HG02763 (cell line): ENCODE measurements at regions not wholly inside any gene's neighbourhood (a gene's known extent, or its start where the extent isn't known, plus 50 kb on each side); places are given as distances from the start of the nearest gene placed in this dataset.

Experiments used
- ATAC-seq: cut with Tn5 transposase; IDR thresholded peaks from one replicate; pipeline ENCODE4 v1.9.1; 2021; ENCODE audit warnings: mild to moderate bottlenecking, moderate library complexity; ENCODE audit not compliant: unreplicated experiment

DNA sequence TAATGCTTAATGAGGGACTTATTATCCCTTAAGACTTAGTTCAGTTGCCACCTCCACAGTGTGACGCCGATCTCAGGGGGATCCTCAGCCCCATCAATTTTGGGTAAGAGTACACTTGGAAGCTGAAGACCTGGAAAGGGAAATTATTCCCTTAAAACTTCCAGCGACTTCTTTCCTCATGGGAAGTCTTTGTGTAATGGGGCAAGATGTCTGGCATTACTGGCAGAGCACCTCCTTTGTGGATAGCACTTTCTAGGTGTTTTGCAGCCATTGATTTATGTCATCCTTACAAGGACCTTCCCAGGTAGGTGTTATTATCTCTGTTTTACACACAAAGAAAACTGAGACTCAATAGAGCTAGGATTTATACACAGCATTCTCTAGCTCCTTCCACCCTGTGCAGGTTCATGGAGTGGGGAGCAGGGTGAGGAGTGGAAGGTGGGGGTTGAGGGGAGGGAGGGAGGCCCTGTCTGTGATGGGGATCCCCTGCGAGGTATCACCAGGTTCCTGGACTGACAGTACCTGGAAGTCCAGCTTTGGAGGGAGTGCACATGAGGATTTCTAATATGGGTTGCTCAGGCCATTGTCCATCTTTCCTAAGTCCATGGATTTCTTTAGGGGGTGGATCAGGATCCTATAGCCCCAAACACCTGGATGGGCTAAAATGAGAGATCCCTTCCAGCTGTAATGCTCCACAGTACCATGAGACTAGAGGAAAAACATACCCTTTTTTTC is 79.4 kb downstream of the MYCN start:
- ATAC-seq: no peak

DNA sequence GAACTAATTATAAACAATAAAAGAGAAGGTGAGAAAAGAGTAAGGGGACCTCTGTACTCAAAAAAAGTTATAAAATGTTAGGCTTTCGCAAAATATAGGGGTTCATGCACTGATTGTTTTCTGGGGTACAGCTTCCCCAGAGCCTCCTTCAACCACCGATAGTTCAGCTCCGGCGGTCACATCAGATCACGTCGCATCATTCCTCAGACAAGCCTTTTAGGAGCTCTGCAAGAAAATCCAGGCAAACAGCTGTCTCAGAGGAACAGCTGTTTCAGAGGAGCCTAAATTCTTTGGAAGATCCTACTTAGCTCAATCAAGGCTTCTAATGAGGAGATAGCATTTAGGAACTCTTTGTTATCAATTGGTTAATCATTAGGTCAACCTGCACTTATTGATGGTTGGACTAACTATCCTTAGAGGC is 78.7 kb downstream of the MYCN start:
- ATAC-seq: no peak

- no peak for ATAC-seq
Measured at GRCh38 chr2:16018277-16019059, 78.1 kb downstream of the MYCN start.

GRCh38 chr2:16016282-16016681 is 75.9 kb downstream of the MYCN start:
- no peak for ATAC-seq

DNA sequence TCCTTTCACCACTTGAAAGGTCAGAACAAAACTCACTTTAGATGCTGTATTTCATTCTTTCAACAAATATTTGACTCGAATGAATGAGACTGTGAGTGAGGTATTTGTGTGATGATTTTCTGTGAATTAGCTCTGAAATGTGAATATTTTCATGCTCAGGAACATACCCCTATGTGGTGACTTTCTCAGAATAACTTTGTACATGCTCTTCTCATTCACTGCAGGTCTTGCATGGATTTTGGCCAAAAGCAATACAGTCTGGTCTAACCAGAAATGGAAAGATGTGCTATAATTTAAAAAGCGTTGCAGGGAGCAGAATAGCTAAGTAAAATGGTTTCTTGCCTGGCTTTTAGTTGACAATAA is 75.5 kb downstream of the MYCN start:
- ATAC-seq: no peak

DNA sequence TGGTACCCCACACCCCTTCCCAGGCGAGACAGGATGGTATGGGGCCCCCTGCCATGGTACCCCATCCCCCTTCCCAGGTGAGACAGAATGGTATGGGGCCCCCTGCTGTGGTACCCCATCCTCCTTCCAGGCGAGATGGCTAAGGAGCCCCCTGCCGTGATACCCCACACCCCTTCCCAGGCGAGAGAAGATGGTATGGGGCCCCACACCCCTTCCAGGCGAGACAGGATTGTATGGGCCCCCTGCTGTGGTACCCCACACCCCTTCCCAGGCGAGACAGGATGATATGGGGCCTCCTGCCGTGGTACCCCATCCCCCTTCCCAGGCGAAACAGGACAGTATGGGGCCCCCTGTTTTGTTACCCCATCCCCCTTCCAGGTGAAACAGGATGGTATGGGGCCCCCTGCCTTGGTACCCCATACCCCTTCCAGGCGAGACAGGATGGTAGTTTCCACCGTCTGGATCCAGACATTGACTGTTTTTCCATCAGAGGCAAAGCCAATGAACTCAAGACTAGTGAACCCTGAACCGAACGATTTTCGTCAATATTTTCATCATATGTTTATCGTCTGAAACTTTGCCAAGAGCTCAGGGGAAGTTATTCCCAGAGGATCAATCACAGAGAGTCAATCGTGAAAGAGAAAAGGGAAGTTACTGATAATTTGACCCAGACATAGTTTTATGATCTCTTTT is 75.0 kb downstream of the MYCN start:
- ATAC-seq: no peak

- ATAC-seq: no peak
Measured at GRCh38 chr2:16014802-16015201, 74.5 kb downstream of the MYCN start.

DNA sequence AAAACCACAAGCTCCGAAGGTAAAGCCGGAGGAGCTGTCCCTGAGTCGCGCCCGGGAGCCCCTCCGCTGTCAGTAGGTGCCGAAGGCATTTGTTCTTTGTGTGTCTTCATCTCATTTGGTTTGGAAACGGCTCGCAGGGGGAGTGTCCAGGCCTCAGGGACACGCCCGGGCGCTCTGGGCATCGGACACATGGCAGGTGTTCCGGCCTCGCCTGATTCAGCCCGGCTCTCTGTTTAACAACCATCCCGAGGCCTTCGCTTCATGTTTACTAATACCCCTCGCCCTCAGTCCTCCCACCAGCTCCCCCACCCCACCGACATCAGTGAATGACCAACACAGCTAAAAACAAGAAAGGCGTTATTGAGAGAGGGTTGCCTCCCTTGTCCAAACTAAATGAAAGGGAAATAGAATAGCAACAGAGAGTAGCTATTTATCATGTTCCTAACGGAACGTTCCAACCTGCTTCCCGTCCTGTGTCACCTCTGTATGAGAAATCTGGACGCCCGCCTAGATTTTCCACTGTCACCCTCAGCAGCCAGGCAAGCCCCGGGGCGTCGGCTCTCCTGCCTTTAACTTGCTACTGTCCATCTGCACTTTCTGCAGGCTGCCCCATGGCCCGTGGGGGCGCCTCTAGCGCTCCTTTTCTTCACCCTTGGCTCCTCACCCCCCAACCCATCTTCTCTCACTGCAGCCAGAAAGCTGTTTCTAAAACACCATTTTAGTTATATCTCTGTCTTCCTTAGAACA is 73.9 kb downstream of the MYCN start:
- no peak for ATAC-seq

DNA sequence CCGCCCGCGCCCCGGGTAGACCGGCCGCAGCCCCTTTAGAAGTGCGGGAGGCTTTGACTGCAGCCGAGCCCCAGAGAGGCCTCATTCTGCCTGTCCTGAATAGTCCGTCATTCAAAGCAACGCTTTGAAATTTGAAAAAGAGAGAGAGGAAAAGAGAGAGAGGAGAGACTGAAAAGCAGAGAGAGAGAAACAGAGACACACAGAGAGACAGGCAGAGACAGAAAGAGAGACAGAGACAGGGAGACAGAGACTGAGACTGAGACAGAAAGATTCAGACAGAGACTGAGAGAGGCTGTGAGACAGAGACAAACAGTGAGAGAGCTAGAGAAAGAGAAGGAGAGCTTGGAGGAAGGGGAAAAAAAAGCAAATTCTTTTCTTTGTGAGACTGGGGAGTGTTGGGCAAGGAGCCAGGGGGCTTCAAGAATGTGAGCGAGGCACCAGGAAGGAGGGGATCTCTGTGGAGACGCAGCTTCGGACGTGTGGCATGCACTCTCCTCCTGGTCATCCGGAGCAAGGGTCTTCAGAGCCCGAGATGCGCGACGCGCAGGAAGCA is 73.1 kb downstream of the MYCN start:
- no peak for ATAC-seq

- ATAC-seq: no peak
Measured at GRCh38 chr2:16012626-16013358, 72.4 kb downstream of the MYCN start.

GRCh38 chr2:16012029-16012596 is 71.8 kb downstream of the MYCN start:
- no peak for ATAC-seq

GRCh38 chr2:16011621-16011960 is 71.2 kb downstream of the MYCN start:
- ATAC-seq: no peak

GRCh38 chr2:16010951-16011620 is 70.7 kb downstream of the MYCN start:
- no peak for ATAC-seq

- ATAC-seq: no peak
Measured at GRCh38 chr2:16010011-16010410, 69.7 kb downstream of the MYCN start.

DNA sequence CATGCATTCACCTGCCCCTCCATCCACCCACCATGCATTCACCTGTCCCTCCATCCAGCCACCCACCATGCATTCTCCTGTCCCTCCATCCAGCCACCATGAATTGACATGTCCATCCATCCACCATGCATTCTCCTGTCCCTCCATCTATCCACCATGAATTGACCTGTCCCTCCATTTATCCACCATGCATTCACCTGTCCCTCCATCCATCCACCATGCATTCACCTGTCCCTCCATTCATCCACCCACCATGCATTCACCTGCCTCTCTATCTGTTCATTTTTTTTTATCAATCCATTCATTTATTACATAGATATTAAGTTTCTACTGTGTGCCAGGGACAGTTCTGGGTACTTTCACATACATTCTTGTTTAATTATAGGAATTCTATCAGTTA is 69.2 kb downstream of the MYCN start:
- ATAC-seq: no peak

GRCh38 chr2:16008856-16009255 is 68.5 kb downstream of the MYCN start:
- no peak for ATAC-seq

DNA sequence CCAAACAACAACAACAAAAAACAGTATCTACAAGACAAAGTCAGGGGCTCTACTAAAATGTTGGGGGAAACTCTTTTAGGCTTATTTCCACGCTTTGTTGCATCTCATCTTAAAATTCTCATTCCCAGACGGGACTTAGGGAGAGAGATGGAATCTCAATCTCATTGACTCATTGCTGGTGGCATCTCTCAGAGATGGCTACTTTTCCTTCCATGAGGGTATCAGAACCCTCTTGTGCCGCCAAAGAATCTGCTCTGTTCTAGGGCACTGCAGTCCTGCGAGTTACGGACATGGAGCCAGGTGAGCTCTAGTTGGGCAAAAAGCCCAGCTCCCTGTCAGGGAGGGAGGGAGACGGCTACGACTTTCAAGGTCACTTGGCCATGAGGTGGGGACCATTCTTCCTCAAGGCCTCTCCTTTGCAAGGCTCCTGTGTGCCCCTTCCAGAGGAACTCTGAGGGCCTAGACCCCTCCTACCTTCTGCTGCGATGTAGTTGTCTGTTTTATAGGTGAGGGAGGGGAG is 68.0 kb downstream of the MYCN start:
- no peak for ATAC-seq

DNA sequence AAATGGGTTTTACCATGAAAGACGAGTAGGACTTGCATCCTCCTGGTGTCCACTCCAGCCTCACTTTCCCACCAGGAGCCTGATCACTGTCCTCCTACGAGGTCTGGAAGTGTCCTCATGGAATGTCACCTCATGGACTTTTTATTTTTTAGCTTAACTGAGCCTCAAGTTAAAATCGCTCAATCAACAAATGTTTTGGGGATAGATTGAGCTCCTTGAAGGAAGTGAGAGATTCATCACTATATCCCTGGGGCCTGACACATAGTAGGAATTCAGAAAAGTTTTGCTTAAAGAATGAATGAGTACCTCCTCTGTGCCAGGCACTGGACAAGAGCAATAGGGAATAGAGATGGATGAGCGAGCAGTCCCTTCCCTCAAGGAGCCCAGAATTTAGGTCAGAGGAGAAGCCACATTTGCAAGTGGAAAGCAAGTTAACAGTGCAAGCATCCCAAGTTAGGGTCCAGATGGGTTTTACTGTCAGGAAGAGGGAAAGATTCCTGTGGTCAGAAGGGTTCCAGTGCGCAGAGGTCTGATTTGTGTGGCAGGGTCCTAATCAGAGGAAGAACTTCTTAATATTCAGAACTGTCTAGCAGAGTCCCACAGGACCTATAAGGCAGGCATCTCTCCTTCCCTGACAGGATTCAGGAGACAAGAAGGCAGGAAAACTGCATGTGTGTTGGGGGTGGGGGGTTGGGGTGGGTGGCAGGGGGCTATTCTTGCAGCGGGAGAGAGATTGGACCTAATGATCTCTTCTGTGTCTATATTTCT is 67.0 kb downstream of the MYCN start:
- no peak for ATAC-seq
